ENCODE measurements at regions not wholly inside any gene's neighbourhood (a gene's known extent, or its start where the extent isn't known, plus 50 kb on each side); places are given as distances from the start of the nearest gene placed in this dataset.

DNA sequence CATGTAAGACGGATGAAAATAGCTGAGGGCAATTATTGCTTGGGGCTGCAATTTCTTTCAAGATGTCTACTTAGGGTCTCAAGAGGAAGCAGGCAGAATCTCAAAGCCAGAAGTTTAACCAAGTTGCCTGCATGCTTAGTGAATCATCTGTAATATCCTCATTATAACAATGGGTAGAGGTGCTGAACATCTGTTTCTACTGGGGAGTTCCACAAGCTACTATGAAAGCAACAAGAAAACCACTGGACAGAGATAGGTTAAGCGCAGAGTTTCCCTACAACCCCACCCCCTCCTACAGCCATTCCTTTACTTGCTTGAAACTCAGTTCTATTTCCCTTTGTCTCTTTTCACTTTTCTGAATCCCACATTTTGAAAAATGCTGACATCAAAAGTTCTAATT lies 759.4 kb upstream of the GBE1 start:
- TF ChIP-seq CTCF (IDR thresholded peaks at IDR 0.05) (no peak), POLR2A (IDR thresholded peaks at IDR 0.05) (no peak)

Measured in testis (tissue), 2 donors.